Nephron progenitor cell (in vitro differentiated cells): ENCODE measurements at regions not wholly inside any gene's neighbourhood (a gene's known extent, or its start where the extent isn't known, plus 50 kb on each side); places are given as distances from the start of the nearest gene placed in this dataset.

ENCODE experiments used
- DNase-seq: peaks from one replicate; pipeline ENCODE4 v3.0.0; 2021
- H3K27ac Mint-ChIP-seq: 2 replicates; pipeline ENCODE4 v1.8.0; 2021; ENCODE audit warnings: mild to moderate bottlenecking, moderate library complexity, mixed read lengths
- H3K27me3 Mint-ChIP-seq: 2 replicates; pipeline ENCODE4 v1.8.0; 2021; ENCODE audit warnings: mild to moderate bottlenecking, low read depth, mixed read lengths; ENCODE audit not compliant: poor library complexity
- H3K36me3 Mint-ChIP-seq: 2 replicates; pipeline ENCODE4 v1.8.0; 2021; ENCODE audit warnings: low read depth, mixed read lengths
- H3K4me1 Mint-ChIP-seq: 2 replicates; pipeline ENCODE4 v1.8.0; 2021; ENCODE audit warnings: mixed read lengths
- H3K4me3 Mint-ChIP-seq: 2 replicates; pipeline ENCODE4 v1.8.0; 2021; ENCODE audit warnings: mild to moderate bottlenecking, moderate library complexity, mixed read lengths
- H3K9me3 Mint-ChIP-seq: 2 replicates; pipeline ENCODE4 v1.8.0; 2021; ENCODE audit warnings: mild to moderate bottlenecking, moderate library complexity, mixed read lengths
- TF ChIP-seq, protein P1 (sequence below): fragments of 200-600 bp; sonication (generic); IDR thresholded peaks from 2 replicates; pipeline ENCODE4 v1.5.0; 2021; ENCODE audit warnings: antibody characterized with exemption

DNA sequence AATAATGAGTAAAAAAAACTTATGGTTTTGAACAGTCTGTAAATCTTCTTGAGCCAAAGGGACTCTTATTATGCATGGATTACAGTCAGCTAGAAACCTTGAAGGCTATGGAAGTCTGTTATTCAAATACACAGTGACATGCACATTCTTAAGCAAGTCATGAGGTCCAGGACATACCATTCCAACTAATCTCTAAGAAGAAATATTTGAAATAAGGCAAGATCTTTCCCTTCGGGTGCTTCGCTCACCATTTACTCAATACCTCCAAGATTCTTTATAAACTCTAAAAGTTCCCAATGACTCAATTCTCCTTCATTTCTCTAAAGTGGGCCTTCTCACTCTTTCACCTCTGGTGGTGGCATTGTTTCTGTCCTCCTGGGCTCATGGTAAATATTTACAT is 811.0 kb downstream of the NR2F1-AS1 start:
- Mint-ChIP-seq H3K4me3 (no peak overlapping the region), H3K9me3 (no peaks in the 10 kb centered on the region), H3K4me1 (peaks cover 4% of the 10 kb centered on the region), H3K36me3 (no peaks in the 10 kb centered on the region), H3K27me3 (no peaks in the 10 kb centered on the region), H3K27ac (no peak overlapping the region)
- TF ChIP-seq, protein P1, sequence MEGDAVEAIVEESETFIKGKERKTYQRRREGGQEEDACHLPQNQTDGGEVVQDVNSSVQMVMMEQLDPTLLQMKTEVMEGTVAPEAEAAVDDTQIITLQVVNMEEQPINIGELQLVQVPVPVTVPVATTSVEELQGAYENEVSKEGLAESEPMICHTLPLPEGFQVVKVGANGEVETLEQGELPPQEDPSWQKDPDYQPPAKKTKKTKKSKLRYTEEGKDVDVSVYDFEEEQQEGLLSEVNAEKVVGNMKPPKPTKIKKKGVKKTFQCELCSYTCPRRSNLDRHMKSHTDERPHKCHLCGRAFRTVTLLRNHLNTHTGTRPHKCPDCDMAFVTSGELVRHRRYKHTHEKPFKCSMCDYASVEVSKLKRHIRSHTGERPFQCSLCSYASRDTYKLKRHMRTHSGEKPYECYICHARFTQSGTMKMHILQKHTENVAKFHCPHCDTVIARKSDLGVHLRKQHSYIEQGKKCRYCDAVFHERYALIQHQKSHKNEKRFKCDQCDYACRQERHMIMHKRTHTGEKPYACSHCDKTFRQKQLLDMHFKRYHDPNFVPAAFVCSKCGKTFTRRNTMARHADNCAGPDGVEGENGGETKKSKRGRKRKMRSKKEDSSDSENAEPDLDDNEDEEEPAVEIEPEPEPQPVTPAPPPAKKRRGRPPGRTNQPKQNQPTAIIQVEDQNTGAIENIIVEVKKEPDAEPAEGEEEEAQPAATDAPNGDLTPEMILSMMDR = no peak
- no peak for DNase-seq

DNA sequence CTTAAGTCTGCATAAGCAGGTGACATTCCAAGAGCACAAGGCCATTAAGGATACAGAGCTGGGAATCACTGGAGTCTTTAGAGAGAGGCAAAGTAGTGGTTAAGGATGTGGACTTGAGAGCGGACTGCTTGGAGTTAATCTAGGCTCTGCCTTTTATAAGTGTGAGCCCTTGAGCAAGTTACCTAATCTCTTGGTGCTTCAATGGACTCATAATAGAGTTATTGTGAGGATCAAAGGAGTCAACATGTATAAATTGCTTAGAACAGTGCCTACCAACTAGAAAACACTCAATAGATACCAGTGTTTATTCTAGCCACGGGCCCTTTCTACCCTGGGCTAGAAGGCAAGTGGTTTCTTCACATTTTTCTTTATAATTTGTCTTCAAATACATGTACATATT is 819.4 kb downstream of the NR2F1-AS1 start:
- DNase-seq = no peak
- H3K4me3 Mint-ChIP-seq = no peak overlapping the region

GRCh38 chr5:92760550-92760949 is 820.5 kb downstream of the NR2F1-AS1 start:
- TF ChIP-seq, protein P1 = no peak
- Mint-ChIP-seq H3K4me1 (no peaks in the 10 kb centered on the region), H3K4me3 (no peak overlapping the region), H3K9me3 (no peaks in the 10 kb centered on the region), H3K27me3 (no peaks in the 10 kb centered on the region), H3K27ac (no peak overlapping the region), H3K36me3 (no peaks in the 10 kb centered on the region)
- DNase-seq = no peak

More for the DNA sequence above, 819.4 kb downstream of the NR2F1-AS1 start:
- no peak overlapping the region for H3K27ac Mint-ChIP-seq
- H3K4me1 Mint-ChIP-seq = no peaks in the 10 kb centered on the region
- no peaks in the 10 kb centered on the region for H3K27me3 Mint-ChIP-seq
- TF ChIP-seq, protein P1 = no peak
- H3K36me3 Mint-ChIP-seq = no peaks in the 10 kb centered on the region
- no peaks in the 10 kb centered on the region for H3K9me3 Mint-ChIP-seq

- Mint-ChIP-seq H3K9me3 (no peaks in the 10 kb centered on the region), H3K27me3 (no peaks in the 10 kb centered on the region), H3K4me3 (no peak overlapping the region), H3K27ac (no peak overlapping the region), H3K36me3 (no peaks in the 10 kb centered on the region), H3K4me1 (no peaks in the 10 kb centered on the region)
- TF ChIP-seq, protein P1 = no peak
- DNase-seq = no peak
Observed at GRCh38 chr5:92758552-92758951, 822.5 kb downstream of the NR2F1-AS1 start.

DNA sequence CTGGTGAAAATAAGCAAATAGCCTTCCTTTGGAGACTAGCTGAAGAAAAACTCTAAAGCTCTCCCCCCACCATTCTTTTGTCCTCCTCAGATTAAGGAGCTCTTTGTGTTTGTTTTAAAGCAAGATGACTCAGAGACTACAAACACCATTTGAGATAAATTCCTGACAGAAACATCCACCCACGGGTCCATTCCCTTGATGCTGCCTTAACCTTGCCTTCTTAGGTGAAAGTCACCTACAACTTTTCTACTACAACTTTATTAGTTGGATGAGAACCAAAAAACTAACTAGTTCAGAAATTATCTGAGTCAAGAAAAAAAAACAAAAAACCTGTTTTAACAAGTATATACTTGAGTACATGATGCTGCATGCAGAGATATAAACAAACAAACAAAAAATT is 831.1 kb downstream of the NR2F1-AS1 start:
- no peaks in the 10 kb centered on the region for H3K9me3 Mint-ChIP-seq
- no peaks in the 10 kb centered on the region for H3K27me3 Mint-ChIP-seq
- DNase-seq = no peak
- no peaks in the 10 kb centered on the region for H3K36me3 Mint-ChIP-seq
- H3K27ac Mint-ChIP-seq = no peak overlapping the region
- TF ChIP-seq, protein P1 = no peak
- H3K4me3 Mint-ChIP-seq = no peak overlapping the region
- peaks cover 10% of the 10 kb centered on the region for H3K4me1 Mint-ChIP-seq

- Mint-ChIP-seq H3K4me1 (peaks cover 10% of the 10 kb centered on the region), H3K36me3 (no peaks in the 10 kb centered on the region), H3K4me3 (no peak overlapping the region), H3K27ac (no peak overlapping the region), H3K27me3 (peaks cover 4% of the 10 kb centered on the region), H3K9me3 (no peaks in the 10 kb centered on the region)
- DNase-seq = no peak
- TF ChIP-seq, protein P1 = no peak
Observed at GRCh38 chr5:92748072-92748676, 832.8 kb downstream of the NR2F1-AS1 start.
